ENCODE measurements at regions not wholly inside any gene's neighbourhood (a gene's known extent, or its start where the extent isn't known, plus 50 kb on each side); places are given as distances from the start of the nearest gene placed in this dataset.

- dilution Hi-C loops (cut with MboI; ENCODE audit: extremely low pct_ligation_motif_present, low sequenced_read_pairs) (no loop called here), intact Hi-C loops (cut with micrococcal nuclease) (no loop called here)
- no peak overlapping the region for H3K4me3 ChIP-seq (replicated peaks in 1 of 3; ENCODE audit: insufficient read depth in 1 of 3, low read depth in 1 of 3, low read length in 3 of 3)
- no peak for TF ChIP-seq GATA2 (IDR thresholded peaks at IDR 0.05; ENCODE audit: insufficient read depth, insufficient read length, low read depth, low read length)
- TF ChIP-seq FOS (IDR thresholded peaks at IDR 0.05; ENCODE audit: borderline replicate concordance, insufficient read depth, low read length) = no peak
- no peak for TF ChIP-seq MAX (IDR thresholded peaks at IDR 0.05; ENCODE audit: insufficient read depth, insufficient read length)
- no peak for TF ChIP-seq EZH2 (IDR thresholded peaks at IDR 0.05; ENCODE audit: borderline replicate concordance, low read depth, low read length, severe bottlenecking)
- no peak for TF ChIP-seq MYC (IDR thresholded peaks at IDR 0.05; ENCODE audit: low read depth, low read length)
- TF ChIP-seq JUN (IDR thresholded peaks at IDR 0.05; ENCODE audit: borderline replicate concordance, insufficient read depth, insufficient read length, low read depth) = no peak
- TF ChIP-seq POLR2AphosphoS5 (IDR thresholded peaks at IDR 0.05; ENCODE audit: insufficient read depth, low read depth, low read length) = no peak
- no peak for TF ChIP-seq POLR2A (IDR thresholded peaks at IDR 0.05; ENCODE audit: low read depth, low read length)
- TF ChIP-seq CTCF (IDR thresholded peaks at IDR 0.05; ENCODE audit: extremely low read depth in 1 of 2, insufficient read depth in 1 of 2, low read depth in 1 of 2, low read length in 2 of 2) = no peak
- POLR2A ChIA-PET = no interaction called here
- H3K27me3 ChIP-seq (ENCODE audit: control insufficient read depth in 2 of 2, insufficient read depth in 2 of 2, low read length in 2 of 2) = no peaks in the 10 kb centered on the region
- DNase-seq (ENCODE audit: low read depth, low spot score) (no peak), FAIRE-seq (no peak)
- CTCF ChIA-PET = interaction anchor here (1.6 to 2.1 kb wide), 2 partner anchors 7 to 10 kb away, joined by 5 to 13 read pairs; no protein-coding TSS in a partner anchor
- no peak overlapping the region for H3K4me2 ChIP-seq (ENCODE audit: insufficient read depth, low read length)
- H3K9ac ChIP-seq (replicated peaks; ENCODE audit: extremely low read depth, insufficient read depth, low read length) = no peak overlapping the region
- no peaks in the 10 kb centered on the region for H3K9me3 ChIP-seq (replicated peaks; ENCODE audit: control insufficient read depth, insufficient read depth, low read length)
- H3K36me3 ChIP-seq (ENCODE audit: control insufficient read depth in 2 of 2, extremely low read depth in 1 of 2, insufficient read depth in 2 of 2, low read length in 2 of 2) = no peaks in the 10 kb centered on the region
- H3K4me1 ChIP-seq (ENCODE audit: control insufficient read depth, extremely low read depth, insufficient read depth, low read length) = no peaks in the 10 kb centered on the region
- H2AFZ ChIP-seq (ENCODE audit: low read depth, low read length) = no peak overlapping the region
- no peak overlapping the region for H3K27ac ChIP-seq (ENCODE audit: insufficient read depth, low read depth, low read length)
- no peaks in the 10 kb centered on the region for H3K79me2 ChIP-seq (ENCODE audit: control insufficient read depth, insufficient read depth, low read length)
- BruUV-seq (replicated peaks) = no TSS peak
- H4K20me1 ChIP-seq (replicated peaks; ENCODE audit: control insufficient read depth, extremely low read depth, insufficient read depth, low read length) = no peaks in the 10 kb centered on the region
- H3K9me1 ChIP-seq (replicated peaks; ENCODE audit: control insufficient read depth, extremely low read depth, insufficient read depth, low read length) = no peaks in the 10 kb centered on the region
Observed at GRCh38 chr21:26707246-26707645, 134.2 kb upstream of the CYYR1 start.
